Esophagus muscularis mucosa (tissue), 4 donors: ENCODE measurements at regions not wholly inside any gene's neighbourhood (a gene's known extent, or its start where the extent isn't known, plus 50 kb on each side); places are given as distances from the start of the nearest gene placed in this dataset.

Experiments
- CTCF ChIP-seq, 3 experiments: fragments of 200-600 bp in 2 of 3; fragments of 450-650 bp in 1 of 3; sonication (generic) in 2 of 3; IDR thresholded peaks; one replicate each; pipeline ENCODE4 v1.5.1; 2017 to 2019; ENCODE audit warnings: antibody characterized with exemption in 3 of 3, mild to moderate bottlenecking in 2 of 3, moderate library complexity in 1 of 3
- EP300 ChIP-seq: sonication (generic); formaldehyde crosslinking; IDR thresholded peaks from one replicate; pipeline ENCODE4 v1.6.1; 2017; ENCODE audit warnings: antibody characterized with exemption
- POLR2A ChIP-seq: fragments of 450-650 bp; IDR thresholded peaks from one replicate; pipeline ENCODE4 v1.6.1; 2017; ENCODE audit warnings: antibody characterized with exemption, moderate library complexity, mild to moderate bottlenecking, low read depth
- POLR2AphosphoS5 ChIP-seq, 2 donors: sonication (generic); formaldehyde crosslinking; IDR thresholded peaks; one replicate each; pipeline ENCODE4 v1.6.1; 2017; ENCODE audit warnings: antibody characterized with exemption in 2 of 2

DNA sequence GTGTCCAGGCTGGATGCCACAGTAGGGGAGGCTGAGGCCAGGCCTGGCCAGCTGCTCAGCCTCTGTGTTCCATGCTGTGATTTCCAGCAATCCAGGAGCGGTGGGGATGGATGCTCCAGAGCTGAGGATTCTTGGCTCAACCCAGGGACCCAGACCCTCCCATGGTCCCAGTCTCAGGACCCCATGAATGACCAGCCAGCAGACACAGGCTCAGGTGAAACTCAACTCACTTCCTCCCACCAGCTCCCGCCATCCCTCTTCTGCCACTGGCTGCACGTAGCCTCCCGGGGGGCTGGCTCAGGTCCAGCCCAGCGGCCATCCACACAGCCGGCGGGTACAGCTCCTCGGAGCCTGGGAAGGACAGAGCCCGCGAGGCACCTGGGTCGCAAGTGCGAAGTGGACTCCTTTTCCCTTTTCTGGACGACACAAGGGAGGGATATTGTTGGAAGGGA is 54.5 kb upstream of the DACT2 start:
- no peak for TF ChIP-seq POLR2AphosphoS5 (IDR thresholded peaks at IDR 0.05)
- no peak for TF ChIP-seq CTCF (IDR thresholded peaks at IDR 0.05)
- TF ChIP-seq POLR2A: no peak
- TF ChIP-seq EP300: no peak
